Liver (tissue), 7 donors: ENCODE measurements at regions not wholly inside any gene's neighbourhood (a gene's known extent, or its start where the extent isn't known, plus 50 kb on each side); places are given as distances from the start of the nearest gene placed in this dataset.

Source experiments
- DNase-seq: peaks from one replicate; pipeline ENCODE4 v3.0.0-alpha.2; 2017; ENCODE audit warnings: low spot score
- H3K27ac ChIP-seq, 2 donors: one replicate each; pipeline ENCODE4 v1.7.0; 2013; ENCODE audit warnings: inconsistent platforms in 2 of 2, low read length in 2 of 2, control low read depth in 1 of 2, low read depth in 1 of 2, mild to moderate bottlenecking in 1 of 2
- H3K27me3 ChIP-seq, 4 donors: one replicate each; pipeline versions ENCODE4 v1.6.1 to v1.7.0; 2013; ENCODE audit warnings: low read length in 3 of 4, inconsistent platforms in 1 of 4, mild to moderate bottlenecking in 1 of 4, moderate library complexity in 1 of 4; ENCODE audit not compliant: control insufficient read depth in 4 of 4, insufficient read depth in 4 of 4
- H3K36me3 ChIP-seq, 4 donors: one replicate each; pipeline versions ENCODE4 v1.6.1 to v1.7.0; 2013; ENCODE audit warnings: low read length in 3 of 4, mild to moderate bottlenecking in 3 of 4, low read depth in 1 of 4, moderate library complexity in 1 of 4; ENCODE audit not compliant: control insufficient read depth in 4 of 4, insufficient read depth in 3 of 4
- H3K4me1 ChIP-seq, 4 donors: one replicate each; pipeline versions ENCODE4 v1.6.1 to v1.7.0; 2013; ENCODE audit warnings: low read length in 3 of 4, mild to moderate bottlenecking in 3 of 4, moderate library complexity in 1 of 4; ENCODE audit not compliant: control insufficient read depth in 4 of 4, insufficient read depth in 4 of 4
- H3K4me3 ChIP-seq, 3 donors: one replicate each; pipeline versions ENCODE4 v1.6.1 to v1.7.0; 2013; ENCODE audit warnings: low read length in 3 of 3, control low read depth in 1 of 3, low read depth in 1 of 3, mild to moderate bottlenecking in 1 of 3
- H3K9ac ChIP-seq, 2 donors: one replicate each; pipeline ENCODE4 v1.7.0; 2013; ENCODE audit warnings: low read length in 2 of 2, mild to moderate bottlenecking in 2 of 2, moderate library complexity in 2 of 2, control low read depth in 1 of 2, low read depth in 1 of 2
- H3K9me3 ChIP-seq, 4 donors: one replicate each; pipeline versions ENCODE4 v1.6.1 to v1.7.0; 2013; ENCODE audit warnings: low read length in 3 of 4; ENCODE audit not compliant: control insufficient read depth in 4 of 4
- EGR1 ChIP-seq, 2 donors: IDR thresholded peaks; 2 replicates each; pipeline ENCODE4 v1.6.1; 2016 to 2018; ENCODE audit warnings: antibody characterized with exemption in 2 of 2, low read depth in 2 of 2
- FOXA1 ChIP-seq: IDR thresholded peaks from 2 replicates; pipeline ENCODE4 v1.6.1; 2016; ENCODE audit warnings: antibody characterized with exemption
- FOXA2 ChIP-seq: IDR thresholded peaks from 2 replicates; pipeline ENCODE4 v1.6.1; 2016; ENCODE audit warnings: antibody characterized with exemption
- GABPA ChIP-seq, 2 donors: IDR thresholded peaks in 1 of 2; conservative IDR thresholded peaks in 1 of 2; 2 replicates each; pipeline ENCODE4 v1.6.1; 2016; ENCODE audit warnings: antibody characterized with exemption in 2 of 2, mild to moderate bottlenecking in 1 of 2, moderate library complexity in 1 of 2
- HNF4A ChIP-seq, 2 donors: conservative IDR thresholded peaks; 2 replicates each; pipeline ENCODE4 v1.6.1; 2016; ENCODE audit warnings: antibody characterized with exemption in 2 of 2, mild to moderate bottlenecking in 2 of 2
- HNF4G ChIP-seq: IDR thresholded peaks from 2 replicates; pipeline ENCODE4 v1.6.1; 2016; ENCODE audit warnings: antibody characterized with exemption
- JUND ChIP-seq, 2 donors: IDR thresholded peaks; 2 replicates each; pipeline ENCODE4 v1.6.1; 2016; ENCODE audit warnings: antibody characterized with exemption in 2 of 2
- NR2F2 ChIP-seq: IDR thresholded peaks from 2 replicates; pipeline ENCODE4 v1.6.1; 2016; ENCODE audit warnings: antibody characterized with exemption
- RAD21 ChIP-seq, 2 donors: IDR thresholded peaks; 2 replicates each; pipeline ENCODE4 v1.6.1; 2016; ENCODE audit warnings: antibody characterized with exemption in 2 of 2, mild to moderate bottlenecking in 2 of 2
- RXRA ChIP-seq, 2 donors: IDR thresholded peaks; 2 replicates each; pipeline ENCODE4 v1.6.1; 2017 to 2018; ENCODE audit warnings: antibody characterized with exemption in 2 of 2, mild to moderate bottlenecking in 1 of 2
- SP1 ChIP-seq: IDR thresholded peaks from 2 replicates; pipeline ENCODE4 v1.6.1; 2018; ENCODE audit warnings: antibody characterized with exemption, mild to moderate bottlenecking
- TAF1 ChIP-seq: conservative IDR thresholded peaks from 2 replicates; pipeline ENCODE4 v1.6.1; 2016; ENCODE audit warnings: antibody characterized with exemption, mild to moderate bottlenecking
- YY1 ChIP-seq: IDR thresholded peaks from 2 replicates; pipeline ENCODE4 v1.6.1; 2016; ENCODE audit warnings: antibody characterized with exemption, mild to moderate bottlenecking
- WGBS: extraction: QIAGEN DNeasy Blood & Tissue Kit; methylation state at CpG from one replicate; pipeline ENCODE4 v1.1.7; 2013; 5-methylcytosine and 5-hydroxymethylcytosine counted together
- TF ChIP-seq, protein P1 (sequence below): IDR thresholded peaks from 2 replicates; pipeline ENCODE4 v1.6.1; 2016; ENCODE audit warnings: antibody characterized with exemption, mild to moderate bottlenecking
- TF ChIP-seq, protein P2 (sequence below): IDR thresholded peaks from 2 replicates; pipeline ENCODE4 v1.6.1; 2016; ENCODE audit warnings: antibody characterized with exemption
- TF ChIP-seq, protein P3 (sequence below): IDR thresholded peaks from 2 replicates; pipeline ENCODE4 v1.6.1; 2016; ENCODE audit warnings: antibody characterized with exemption
- TF ChIP-seq, protein P4 (sequence below): IDR thresholded peaks from 2 replicates; pipeline ENCODE4 v1.6.1; 2016; ENCODE audit warnings: antibody characterized with exemption
- donor health status: healthy.
- donor health status: healthy.
- donor health status: healthy.
- donor health status: healthy.

DNA sequence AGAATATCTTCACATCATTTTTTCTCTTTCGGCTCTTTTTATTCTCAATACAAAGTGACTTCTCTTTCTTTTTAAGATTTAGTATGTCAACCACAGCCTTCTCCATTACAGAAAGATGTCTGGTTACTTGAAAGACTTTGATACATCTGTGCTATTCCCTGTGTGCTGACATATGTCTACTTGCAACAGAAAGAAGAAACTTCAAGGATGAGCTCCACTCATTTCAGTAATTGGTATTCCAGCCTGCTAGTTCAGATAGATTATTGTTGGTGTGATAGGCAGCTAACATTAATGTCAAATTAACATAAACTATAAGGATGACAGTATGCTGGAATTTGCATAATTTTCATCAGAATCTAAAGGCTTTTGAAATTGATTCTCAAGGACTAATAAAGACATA lies 948.7 kb downstream of the PCDH18 start:
- Histone ChIP-seq H3K9ac (no peak overlapping the region), H3K4me1 (no peaks in the 10 kb centered on the region), H3K27me3 (no peaks in the 10 kb centered on the region), H3K9me3 (no peaks in the 10 kb centered on the region), H3K36me3 (no peaks in the 10 kb centered on the region), H3K4me3 (no peak overlapping the region), H3K27ac (no peak overlapping the region)
- TF ChIP-seq HNF4G (no peak), FOXA2 (no peak), YY1 (no peak), GABPA (IDR thresholded peaks at IDR 0.05 in 1 of 2, conservative IDR thresholded peaks at IDR 0.05 in 1 of 2) (no peak), EGR1 (IDR thresholded peaks at IDR 0.05; ENCODE audit: low read depth in 2 of 2) (no peak), TAF1 (no peak), FOXA1 (no peak), SP1 (no peak), RXRA (IDR thresholded peaks at IDR 0.05) (no peak)
- TF ChIP-seq, protein P1, sequence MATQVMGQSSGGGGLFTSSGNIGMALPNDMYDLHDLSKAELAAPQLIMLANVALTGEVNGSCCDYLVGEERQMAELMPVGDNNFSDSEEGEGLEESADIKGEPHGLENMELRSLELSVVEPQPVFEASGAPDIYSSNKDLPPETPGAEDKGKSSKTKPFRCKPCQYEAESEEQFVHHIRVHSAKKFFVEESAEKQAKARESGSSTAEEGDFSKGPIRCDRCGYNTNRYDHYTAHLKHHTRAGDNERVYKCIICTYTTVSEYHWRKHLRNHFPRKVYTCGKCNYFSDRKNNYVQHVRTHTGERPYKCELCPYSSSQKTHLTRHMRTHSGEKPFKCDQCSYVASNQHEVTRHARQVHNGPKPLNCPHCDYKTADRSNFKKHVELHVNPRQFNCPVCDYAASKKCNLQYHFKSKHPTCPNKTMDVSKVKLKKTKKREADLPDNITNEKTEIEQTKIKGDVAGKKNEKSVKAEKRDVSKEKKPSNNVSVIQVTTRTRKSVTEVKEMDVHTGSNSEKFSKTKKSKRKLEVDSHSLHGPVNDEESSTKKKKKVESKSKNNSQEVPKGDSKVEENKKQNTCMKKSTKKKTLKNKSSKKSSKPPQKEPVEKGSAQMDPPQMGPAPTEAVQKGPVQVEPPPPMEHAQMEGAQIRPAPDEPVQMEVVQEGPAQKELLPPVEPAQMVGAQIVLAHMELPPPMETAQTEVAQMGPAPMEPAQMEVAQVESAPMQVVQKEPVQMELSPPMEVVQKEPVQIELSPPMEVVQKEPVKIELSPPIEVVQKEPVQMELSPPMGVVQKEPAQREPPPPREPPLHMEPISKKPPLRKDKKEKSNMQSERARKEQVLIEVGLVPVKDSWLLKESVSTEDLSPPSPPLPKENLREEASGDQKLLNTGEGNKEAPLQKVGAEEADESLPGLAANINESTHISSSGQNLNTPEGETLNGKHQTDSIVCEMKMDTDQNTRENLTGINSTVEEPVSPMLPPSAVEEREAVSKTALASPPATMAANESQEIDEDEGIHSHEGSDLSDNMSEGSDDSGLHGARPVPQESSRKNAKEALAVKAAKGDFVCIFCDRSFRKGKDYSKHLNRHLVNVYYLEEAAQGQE, result no peak
- WGBS, result 91% methylated on average over 1 of the region's 1 CpG
- DNase-seq, result no peak

DNA sequence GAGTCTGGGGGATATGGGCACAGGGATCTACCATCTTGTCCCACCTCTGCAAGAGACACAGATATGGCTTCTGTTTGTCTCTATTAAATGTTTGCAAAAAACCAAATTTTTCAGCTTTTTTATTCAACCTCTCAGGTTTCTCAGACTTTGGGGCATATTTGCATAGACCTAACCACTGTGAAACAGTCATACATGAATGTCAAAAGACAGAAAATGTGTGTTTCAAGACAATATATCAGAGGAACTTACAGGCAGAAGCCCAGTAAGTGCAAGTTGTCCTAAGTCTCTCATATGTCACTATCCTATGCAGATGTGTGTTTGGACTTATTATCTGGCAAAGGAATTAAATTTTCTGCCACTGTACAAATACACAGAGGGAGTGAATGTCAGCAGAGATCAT lies 951.2 kb downstream of the PCDH18 start:
- Histone ChIP-seq H3K9ac (no peak overlapping the region), H3K9me3 (no peaks in the 10 kb centered on the region), H3K36me3 (no peaks in the 10 kb centered on the region), H3K27ac (no peak overlapping the region), H3K27me3 (no peaks in the 10 kb centered on the region), H3K4me1 (no peaks in the 10 kb centered on the region), H3K4me3 (no peak overlapping the region)
- no peak for DNase-seq
- no peak for TF ChIP-seq EGR1 (IDR thresholded peaks at IDR 0.05; ENCODE audit: low read depth in 2 of 2)
- TF ChIP-seq FOXA1, result no peak
- TF ChIP-seq, protein P2, sequence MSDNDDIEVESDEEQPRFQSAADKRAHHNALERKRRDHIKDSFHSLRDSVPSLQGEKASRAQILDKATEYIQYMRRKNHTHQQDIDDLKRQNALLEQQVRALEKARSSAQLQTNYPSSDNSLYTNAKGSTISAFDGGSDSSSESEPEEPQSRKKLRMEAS, result no peak
- TF ChIP-seq TAF1, result no peak
- TF ChIP-seq, protein P1, result no peak
- TF ChIP-seq, protein P3, sequence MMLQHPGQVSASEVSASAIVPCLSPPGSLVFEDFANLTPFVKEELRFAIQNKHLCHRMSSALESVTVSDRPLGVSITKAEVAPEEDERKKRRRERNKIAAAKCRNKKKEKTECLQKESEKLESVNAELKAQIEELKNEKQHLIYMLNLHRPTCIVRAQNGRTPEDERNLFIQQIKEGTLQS, result no peak
- TF ChIP-seq GABPA (IDR thresholded peaks at IDR 0.05 in 1 of 2, conservative IDR thresholded peaks at IDR 0.05 in 1 of 2), result no peak
- TF ChIP-seq, protein P4, sequence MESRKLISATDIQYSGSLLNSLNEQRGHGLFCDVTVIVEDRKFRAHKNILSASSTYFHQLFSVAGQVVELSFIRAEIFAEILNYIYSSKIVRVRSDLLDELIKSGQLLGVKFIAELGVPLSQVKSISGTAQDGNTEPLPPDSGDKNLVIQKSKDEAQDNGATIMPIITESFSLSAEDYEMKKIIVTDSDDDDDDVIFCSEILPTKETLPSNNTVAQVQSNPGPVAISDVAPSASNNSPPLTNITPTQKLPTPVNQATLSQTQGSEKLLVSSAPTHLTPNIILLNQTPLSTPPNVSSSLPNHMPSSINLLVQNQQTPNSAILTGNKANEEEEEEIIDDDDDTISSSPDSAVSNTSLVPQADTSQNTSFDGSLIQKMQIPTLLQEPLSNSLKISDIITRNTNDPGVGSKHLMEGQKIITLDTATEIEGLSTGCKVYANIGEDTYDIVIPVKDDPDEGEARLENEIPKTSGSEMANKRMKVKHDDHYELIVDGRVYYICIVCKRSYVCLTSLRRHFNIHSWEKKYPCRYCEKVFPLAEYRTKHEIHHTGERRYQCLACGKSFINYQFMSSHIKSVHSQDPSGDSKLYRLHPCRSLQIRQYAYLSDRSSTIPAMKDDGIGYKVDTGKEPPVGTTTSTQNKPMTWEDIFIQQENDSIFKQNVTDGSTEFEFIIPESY, result no peak
- no peak for TF ChIP-seq HNF4A (conservative IDR thresholded peaks at IDR 0.05)
- TF ChIP-seq JUND (IDR thresholded peaks at IDR 0.05), result no peak
- no peak for TF ChIP-seq NR2F2
- no peak for TF ChIP-seq HNF4G
- TF ChIP-seq RAD21 (IDR thresholded peaks at IDR 0.05), result no peak
